Psoas muscle (tissue), 7 donors: ENCODE measurements at regions not wholly inside any gene's neighbourhood (a gene's known extent, or its start where the extent isn't known, plus 50 kb on each side); places are given as distances from the start of the nearest gene placed in this dataset.

Experiments
- ATAC-seq, 4 donors: fragments of 200-7000 bp; cut with Tn5 transposase; one replicate each; pipeline ENCODE4 v1.9.1; 2020; ENCODE audit warnings: moderate library complexity in 3 of 4, mild to moderate bottlenecking in 2 of 4
- DNase-seq, 2 donors: peaks; one replicate each; pipeline ENCODE4 v3.0.0-alpha.2; 2020
- H3K27ac ChIP-seq: fragments of 200-600 bp; one replicate; pipeline ENCODE4 v1.8.0; 2022
- H3K27me3 ChIP-seq, 3 donors: fragments of 200-600 bp in 1 of 3; one replicate each; pipeline versions ENCODE4 v1.6.1 to v1.8.0; 2013 to 2022; ENCODE audit warnings: low read length in 2 of 3, mild to moderate bottlenecking in 2 of 3, moderate library complexity in 1 of 3; ENCODE audit not compliant: insufficient read depth in 3 of 3
- H3K36me3 ChIP-seq, 2 donors: fragments of 200-600 bp in 1 of 2; one replicate each; pipeline versions ENCODE4 v1.6.1 to v1.8.0; 2013 to 2022; ENCODE audit warnings: low read depth in 1 of 2, mild to moderate bottlenecking in 1 of 2, moderate library complexity in 1 of 2; ENCODE audit not compliant: insufficient read depth in 1 of 2
- H3K4me1 ChIP-seq: fragments of 200-600 bp; one replicate; pipeline ENCODE4 v1.8.0; 2022
- H3K4me3 ChIP-seq: fragments of 200-600 bp; one replicate; pipeline ENCODE4 v1.8.0; 2022; ENCODE audit warnings: mild to moderate bottlenecking
- H3K9me3 ChIP-seq: fragments of 200-600 bp; one replicate; pipeline ENCODE4 v1.8.0; 2022
- CTCF ChIP-seq: fragments of 200-600 bp; IDR thresholded peaks from one replicate; pipeline ENCODE4 v1.8.0; 2022; ENCODE audit warnings: antibody characterized with exemption
- WGBS, 3 donors: extraction: QIAGEN DNeasy Blood & Tissue Kit; methylation state at CpG; one replicate each; pipeline versions ENCODE4 v1.1.6 to v1.1.7; 2013; 5-methylcytosine and 5-hydroxymethylcytosine counted together
- intact Hi-C, 2 donors: fragments of 100-400 bp; cut with DNase I; formaldehyde crosslinking; loops; one replicate each; pipeline versions ENCODE4 v1.11.0 to v1.14.2; 2022
- donor health status: healthy with polysubstance abuse.
- donor health status: DM: no; HTN: no; CAD: no; lungs with moderate emphysema.
- donor health status: Bipolar disorder and iron deficiency.
- donor health status: healthy.
- donor health status: DM: yes; HTN: yes; CAD: no.
- donor health status: DM: no; HTN: no; CAD: no.
- donor health status: DM: yes; HTN: yes; CAD: no.

- TF ChIP-seq CTCF: no peak
- intact Hi-C loops: no loop called here
- Histone ChIP-seq H3K4me1 (no peaks in the 10 kb centered on the region), H3K4me3 (no peak overlapping the region), H3K27ac (no peak overlapping the region), H3K9me3 (no peaks in the 10 kb centered on the region), H3K36me3 (no peaks in the 10 kb centered on the region), H3K27me3 (no peaks in the 10 kb centered on the region)
- DNase-seq: no peak
- no peak for ATAC-seq
- 89 to 90% (median 89%) methylated on average over 3 of the region's 3 CpGs for WGBS, 3 donors
These were observed 149.2 kb upstream of the PDE1C start for GRCh38 chr7:32219416-32219815.

- DNase-seq: no peak
- H3K4me1 ChIP-seq: no peaks in the 10 kb centered on the region
- no peaks in the 10 kb centered on the region for H3K9me3 ChIP-seq
- ATAC-seq: no peak
- TF ChIP-seq CTCF: no peak
- H3K36me3 ChIP-seq: no peaks in the 10 kb centered on the region
- no peak overlapping the region for H3K4me3 ChIP-seq
- H3K27ac ChIP-seq: no peak overlapping the region
- H3K27me3 ChIP-seq: no peaks in the 10 kb centered on the region
- 43 to 74% (median 65%) methylated on average over 3 of the region's 3 CpGs for WGBS, 3 donors
- intact Hi-C loops: no loop called here
These were observed 148.6 kb upstream of the PDE1C start for GRCh38 chr7:32218741-32219288.

GRCh38 chr7:32218154-32218467 lies 147.9 kb upstream of the PDE1C start:
- H3K36me3 ChIP-seq: no peaks in the 10 kb centered on the region
- no peak for ATAC-seq
- no peaks in the 10 kb centered on the region for H3K4me1 ChIP-seq
- H3K4me3 ChIP-seq: no peak overlapping the region
- no peaks in the 10 kb centered on the region for H3K27me3 ChIP-seq
- 52 to 80% (median 59%) methylated on average over 1 of the region's 1 CpG for WGBS, 3 donors
- no peak for DNase-seq
- intact Hi-C loops: no loop called here
- H3K27ac ChIP-seq: no peak overlapping the region
- TF ChIP-seq CTCF: no peak
- H3K9me3 ChIP-seq: no peaks in the 10 kb centered on the region

- no peak overlapping the region for H3K27ac ChIP-seq
- intact Hi-C loops: no loop called here
- no peaks in the 10 kb centered on the region for H3K4me1 ChIP-seq
- TF ChIP-seq CTCF: no peak
- 51 to 58% (median 54%) methylated on average over 5 of the region's 5 CpGs for WGBS, 3 donors
- no peaks in the 10 kb centered on the region for H3K9me3 ChIP-seq
- H3K36me3 ChIP-seq: no peaks in the 10 kb centered on the region
- DNase-seq: no peak
- no peak overlapping the region for H3K4me3 ChIP-seq
- no peaks in the 10 kb centered on the region for H3K27me3 ChIP-seq
- no peak for ATAC-seq
These were observed 147.3 kb upstream of the PDE1C start for GRCh38 chr7:32217341-32218153.

- TF ChIP-seq CTCF: no peak
- no peaks in the 10 kb centered on the region for H3K36me3 ChIP-seq
- no peak overlapping the region for H3K4me3 ChIP-seq
- no peaks in the 10 kb centered on the region for H3K27me3 ChIP-seq
- 82 to 94% (median 90%) methylated on average over 4 of the region's 4 CpGs for WGBS, 3 donors
- intact Hi-C loops: no loop called here
- no peaks in the 10 kb centered on the region for H3K9me3 ChIP-seq
- DNase-seq (no peak), ATAC-seq (no peak)
- H3K27ac ChIP-seq: no peak overlapping the region
- H3K4me1 ChIP-seq: no peaks in the 10 kb centered on the region
These were observed 146.6 kb upstream of the PDE1C start for GRCh38 chr7:32216759-32217158.
